Lower leg skin (tissue), 3 donors: ENCODE measurements at regions not wholly inside any gene's neighbourhood (a gene's known extent, or its start where the extent isn't known, plus 50 kb on each side); places are given as distances from the start of the nearest gene placed in this dataset.

ENCODE experiments used
- POLR2A ChIP-seq, 2 donors: fragments of 450-650 bp; IDR thresholded peaks; one replicate each; pipeline ENCODE4 v1.6.1; 2016 to 2017; ENCODE audit warnings: antibody characterized with exemption in 2 of 2, mild to moderate bottlenecking in 1 of 2, moderate library complexity in 1 of 2
- TF ChIP-seq, protein P1 (sequence below), 3 donors: fragments of 450-650 bp; IDR thresholded peaks; one replicate each; pipeline ENCODE4 v1.5.1; 2016; ENCODE audit warnings: antibody characterized with exemption in 3 of 3, mild to moderate bottlenecking in 3 of 3, moderate library complexity in 2 of 3

DNA sequence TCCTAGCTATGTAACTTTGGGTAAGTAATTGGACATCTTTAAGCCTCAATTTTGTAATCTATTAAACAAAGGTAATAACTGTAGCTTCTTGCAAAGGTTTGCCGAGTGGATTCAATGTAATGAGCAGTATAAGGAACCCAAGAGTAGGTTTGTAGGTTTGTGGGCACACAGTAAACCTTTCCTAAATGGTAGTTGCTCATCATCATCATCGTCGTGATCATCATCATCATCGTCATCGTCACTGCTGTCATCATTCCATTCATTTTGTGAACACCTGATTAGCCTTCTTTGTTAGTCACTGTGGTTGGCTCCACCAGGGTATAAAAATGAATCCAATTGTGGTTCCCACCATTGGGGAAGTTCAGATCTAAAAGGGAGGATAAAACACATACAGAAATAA, 223.1 kb upstream of the KIRREL3 start:
- TF ChIP-seq, protein P1, sequence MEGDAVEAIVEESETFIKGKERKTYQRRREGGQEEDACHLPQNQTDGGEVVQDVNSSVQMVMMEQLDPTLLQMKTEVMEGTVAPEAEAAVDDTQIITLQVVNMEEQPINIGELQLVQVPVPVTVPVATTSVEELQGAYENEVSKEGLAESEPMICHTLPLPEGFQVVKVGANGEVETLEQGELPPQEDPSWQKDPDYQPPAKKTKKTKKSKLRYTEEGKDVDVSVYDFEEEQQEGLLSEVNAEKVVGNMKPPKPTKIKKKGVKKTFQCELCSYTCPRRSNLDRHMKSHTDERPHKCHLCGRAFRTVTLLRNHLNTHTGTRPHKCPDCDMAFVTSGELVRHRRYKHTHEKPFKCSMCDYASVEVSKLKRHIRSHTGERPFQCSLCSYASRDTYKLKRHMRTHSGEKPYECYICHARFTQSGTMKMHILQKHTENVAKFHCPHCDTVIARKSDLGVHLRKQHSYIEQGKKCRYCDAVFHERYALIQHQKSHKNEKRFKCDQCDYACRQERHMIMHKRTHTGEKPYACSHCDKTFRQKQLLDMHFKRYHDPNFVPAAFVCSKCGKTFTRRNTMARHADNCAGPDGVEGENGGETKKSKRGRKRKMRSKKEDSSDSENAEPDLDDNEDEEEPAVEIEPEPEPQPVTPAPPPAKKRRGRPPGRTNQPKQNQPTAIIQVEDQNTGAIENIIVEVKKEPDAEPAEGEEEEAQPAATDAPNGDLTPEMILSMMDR (IDR thresholded peaks at IDR 0.05): no peak
- TF ChIP-seq POLR2A (IDR thresholded peaks at IDR 0.05): no peak
